Endothelial cell of umbilical vein (primary cell): ENCODE measurements at regions not wholly inside any gene's neighbourhood (a gene's known extent, or its start where the extent isn't known, plus 50 kb on each side); places are given as distances from the start of the nearest gene placed in this dataset.

ENCODE experiments used
- BruUV-seq: library from RNA; stranded (reverse); fragments of 400-500 nt; replicated peaks from 2 replicates; lab custom pipeline; 2021; lab: Mats Ljungman, UMichigan
- CTCF ChIA-PET: fragments of 300-600, 350-600 bp; sonication (Branson Sonifier 250); formaldehyde crosslinking; loops from one replicate; lab custom pipeline; 2021; ENCODE audit warnings: antibody characterized with exemption, inconsistent platforms; lab: Charles Lee
- POLR2A ChIA-PET: fragments of 300-600, 350-600 bp; sonication (Branson Sonifier 250); formaldehyde crosslinking; loops from one replicate; lab custom pipeline; 2021; ENCODE audit warnings: antibody characterized with exemption, inconsistent platforms; lab: Charles Lee
- DNase-seq: peaks from one replicate; pipeline ENCODE4 v3.0.0-alpha.2; 2011; ENCODE audit warnings: low read depth, low spot score
- FAIRE-seq: peaks from 2 replicates; lab custom pipeline; 2011; peaks lifted over from hg19 to GRCh38; lab: Jason Lieb, UNC
- H2AFZ ChIP-seq: 2 replicates; pipeline ENCODE4 v1.6.0; 2012; ENCODE audit warnings: low read depth, low read length, control low read depth, inconsistent platforms
- H3K27ac ChIP-seq: 2 replicates; pipeline ENCODE4 v1.5.1; 2011; ENCODE audit warnings: low read depth, mild to moderate bottlenecking, control low read depth, low read length, moderate library complexity; ENCODE audit not compliant: insufficient read depth
- H3K27me3 ChIP-seq, 2 experiments: 2 replicates each; pipeline versions ENCODE4 v1.6.0 to v1.6.1; 2011; ENCODE audit warnings: low read length in 2 of 2, mixed read lengths in 1 of 2; ENCODE audit not compliant: control insufficient read depth in 2 of 2, insufficient read depth in 2 of 2
- H3K36me3 ChIP-seq, 2 experiments: 2 replicates in 1 of 2; 3 replicates in 1 of 2; pipeline ENCODE4 v1.5.1; 2011; ENCODE audit warnings: low read length in 2 of 2, mild to moderate bottlenecking in 1 of 2, moderate library complexity in 1 of 2; ENCODE audit not compliant: control insufficient read depth in 2 of 2, insufficient read depth in 2 of 2; ENCODE audit errors: extremely low read depth in 1 of 2
- H3K4me1 ChIP-seq: 3 replicates; pipeline ENCODE4 v1.5.1; 2011; ENCODE audit warnings: mild to moderate bottlenecking, low read length; ENCODE audit not compliant: control insufficient read depth, insufficient read depth; ENCODE audit errors: extremely low read depth
- H3K4me2 ChIP-seq: 2 replicates; pipeline ENCODE4 v1.6.1; 2011; ENCODE audit warnings: low read length, control low read depth, mixed read lengths; ENCODE audit not compliant: insufficient read depth
- H3K4me3 ChIP-seq, 3 experiments: fragments of 200-600 bp in 1 of 3; sonication (generic), shearing (Covaris generic) in 1 of 3; replicated peaks in 1 of 3; 2 replicates each; pipeline ENCODE4 v1.5.1; 2011 to 2016; ENCODE audit warnings: control low read depth in 3 of 3, low read length in 3 of 3, mild to moderate bottlenecking in 2 of 3, inconsistent platforms in 1 of 3, low read depth in 1 of 3, moderate library complexity in 1 of 3; ENCODE audit not compliant: insufficient read depth in 1 of 3
- H3K79me2 ChIP-seq: 2 replicates; pipeline ENCODE4 v1.6.0; 2012; ENCODE audit warnings: low read length, inconsistent platforms; ENCODE audit not compliant: control insufficient read depth, insufficient read depth
- H3K9ac ChIP-seq: replicated peaks from 2 replicates; pipeline ENCODE3; 2011; ENCODE audit warnings: low read length, control low read depth; ENCODE audit not compliant: insufficient read depth; ENCODE audit errors: extremely low read depth
- H3K9me1 ChIP-seq: replicated peaks from 3 replicates; pipeline ENCODE4 v1.6.0; 2011; ENCODE audit warnings: mild to moderate bottlenecking, low read length; ENCODE audit not compliant: control insufficient read depth, insufficient read depth; ENCODE audit errors: extremely low read depth
- H3K9me3 ChIP-seq: replicated peaks from 2 replicates; pipeline ENCODE4 v1.5.1; 2012; ENCODE audit warnings: low read length, inconsistent platforms; ENCODE audit not compliant: control insufficient read depth, insufficient read depth
- H4K20me1 ChIP-seq: replicated peaks from 2 replicates; pipeline ENCODE3; 2011; ENCODE audit warnings: mild to moderate bottlenecking, low read length; ENCODE audit not compliant: control insufficient read depth, insufficient read depth; ENCODE audit errors: extremely low read depth
- EZH2 ChIP-seq: IDR thresholded peaks from 2 replicates; pipeline ENCODE4 v1.6.1; 2012; ENCODE audit warnings: borderline replicate concordance, low read depth, mild to moderate bottlenecking, moderate library complexity, low read length, inconsistent platforms; ENCODE audit not compliant: severe bottlenecking
- FOS ChIP-seq: IDR thresholded peaks from 2 replicates; pipeline ENCODE4 v1.6.1; 2011; ENCODE audit warnings: mild to moderate bottlenecking, low read length, moderate library complexity, borderline replicate concordance; ENCODE audit not compliant: insufficient read depth
- GATA2 ChIP-seq: IDR thresholded peaks from 2 replicates; pipeline ENCODE4 v1.7.0; 2011; ENCODE audit warnings: low read depth, mild to moderate bottlenecking, moderate library complexity, mixed read lengths, low read length; ENCODE audit not compliant: insufficient read length, insufficient read depth
- JUN ChIP-seq: IDR thresholded peaks from 2 replicates; pipeline ENCODE4 v1.6.1; 2011; ENCODE audit warnings: borderline replicate concordance, low read depth; ENCODE audit not compliant: insufficient read length, insufficient read depth
- MYC ChIP-seq: IDR thresholded peaks from one replicate; pipeline ENCODE4 v1.6.1; 2011; ENCODE audit warnings: mild to moderate bottlenecking, low read depth, low read length
- POLR2A ChIP-seq: IDR thresholded peaks from 2 replicates; pipeline ENCODE4 v1.6.1; 2012; ENCODE audit warnings: low read depth, mild to moderate bottlenecking, control low read depth, low read length
- POLR2AphosphoS5 ChIP-seq: IDR thresholded peaks from 2 replicates; pipeline ENCODE4 v1.6.1; 2012; ENCODE audit warnings: low read depth, mild to moderate bottlenecking, control low read depth, low read length, moderate library complexity; ENCODE audit not compliant: insufficient read depth
- dilution Hi-C: fragments of 300-500 bp; cut with MboI; formaldehyde crosslinking; loops from one replicate; pipeline ENCODE4 v1.15.0; 2019; ENCODE audit warnings: low sequenced_read_pairs; ENCODE audit not compliant: extremely low pct_ligation_motif_present
- intact Hi-C: fragments of 100-400 bp; cut with micrococcal nuclease; formaldehyde crosslinking; loops from one replicate; pipeline ENCODE4 v1.10.0; 2022
- TF ChIP-seq, protein P1 (sequence below): IDR thresholded peaks from 2 replicates; pipeline ENCODE4 v1.6.1; 2011; ENCODE audit not compliant: insufficient read depth, insufficient read length
- TF ChIP-seq, protein P2 (sequence below), 2 donors: IDR thresholded peaks; 1 replicate in 1 of 2; 2 replicates in 1 of 2; pipeline ENCODE4 v1.5.1; 2011; ENCODE audit warnings: low read length in 2 of 2, mild to moderate bottlenecking in 2 of 2, moderate library complexity in 2 of 2, control low read depth in 1 of 2, inconsistent platforms in 1 of 2, low read depth in 1 of 2; ENCODE audit not compliant: insufficient read depth in 1 of 2; ENCODE audit errors: extremely low read depth in 1 of 2

DNA sequence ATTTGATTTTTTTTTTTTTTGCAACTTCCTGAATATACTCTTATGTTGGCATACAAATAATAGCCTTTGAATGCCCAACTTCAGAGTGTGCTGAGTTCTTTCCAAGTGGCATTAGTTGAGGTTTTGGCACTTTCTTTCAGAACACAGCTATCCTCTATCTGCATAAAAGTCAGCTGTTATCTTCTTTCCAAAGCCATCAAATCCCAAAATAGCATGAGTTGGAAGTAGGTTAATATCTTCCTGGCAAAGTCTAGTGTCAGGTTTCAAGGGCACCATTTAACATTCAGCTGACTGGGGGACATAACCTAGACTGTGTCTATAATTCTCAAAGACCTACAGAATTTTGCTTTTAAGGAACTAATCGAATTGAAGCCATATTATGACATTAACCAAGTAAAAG, 223.9 kb downstream of the PLPP3 start:
- Histone ChIP-seq H3K9me1 (no peaks in the 10 kb centered on the region), H2AFZ (no peak overlapping the region), H3K27ac (no peak overlapping the region), H3K27me3 (no peaks in the 10 kb centered on the region), H4K20me1 (no peaks in the 10 kb centered on the region), H3K4me3 (no peak overlapping the region), H3K4me2 (no peak overlapping the region), H3K4me1 (peaks cover 10% of the 10 kb centered on the region), H3K9ac (no peak overlapping the region), H3K9me3 (no peaks in the 10 kb centered on the region), H3K36me3 (no peaks in the 10 kb centered on the region), H3K79me2 (no peaks in the 10 kb centered on the region)
- CTCF ChIA-PET, result no interaction called here
- TF ChIP-seq MYC (no peak), POLR2AphosphoS5 (no peak), FOS (no peak), JUN (no peak), POLR2A (no peak), GATA2 (no peak), EZH2 (no peak)
- TF ChIP-seq, protein P1, sequence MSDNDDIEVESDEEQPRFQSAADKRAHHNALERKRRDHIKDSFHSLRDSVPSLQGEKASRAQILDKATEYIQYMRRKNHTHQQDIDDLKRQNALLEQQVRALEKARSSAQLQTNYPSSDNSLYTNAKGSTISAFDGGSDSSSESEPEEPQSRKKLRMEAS, result no peak
- TF ChIP-seq, protein P2, sequence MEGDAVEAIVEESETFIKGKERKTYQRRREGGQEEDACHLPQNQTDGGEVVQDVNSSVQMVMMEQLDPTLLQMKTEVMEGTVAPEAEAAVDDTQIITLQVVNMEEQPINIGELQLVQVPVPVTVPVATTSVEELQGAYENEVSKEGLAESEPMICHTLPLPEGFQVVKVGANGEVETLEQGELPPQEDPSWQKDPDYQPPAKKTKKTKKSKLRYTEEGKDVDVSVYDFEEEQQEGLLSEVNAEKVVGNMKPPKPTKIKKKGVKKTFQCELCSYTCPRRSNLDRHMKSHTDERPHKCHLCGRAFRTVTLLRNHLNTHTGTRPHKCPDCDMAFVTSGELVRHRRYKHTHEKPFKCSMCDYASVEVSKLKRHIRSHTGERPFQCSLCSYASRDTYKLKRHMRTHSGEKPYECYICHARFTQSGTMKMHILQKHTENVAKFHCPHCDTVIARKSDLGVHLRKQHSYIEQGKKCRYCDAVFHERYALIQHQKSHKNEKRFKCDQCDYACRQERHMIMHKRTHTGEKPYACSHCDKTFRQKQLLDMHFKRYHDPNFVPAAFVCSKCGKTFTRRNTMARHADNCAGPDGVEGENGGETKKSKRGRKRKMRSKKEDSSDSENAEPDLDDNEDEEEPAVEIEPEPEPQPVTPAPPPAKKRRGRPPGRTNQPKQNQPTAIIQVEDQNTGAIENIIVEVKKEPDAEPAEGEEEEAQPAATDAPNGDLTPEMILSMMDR (IDR thresholded peaks at IDR 0.05; ENCODE audit: extremely low read depth in 1 of 2, insufficient read depth in 1 of 2, low read depth in 1 of 2, low read length in 2 of 2), result no peak
- FAIRE-seq (no peak), DNase-seq (no peak)
- POLR2A ChIA-PET, result no interaction called here
- dilution Hi-C loops, result no loop called here
- intact Hi-C loops, result no loop called here
- BruUV-seq, result no TSS peak
